ENCODE measurements at regions not wholly inside any gene's neighbourhood (a gene's known extent, or its start where the extent isn't known, plus 50 kb on each side); places are given as distances from the start of the nearest gene placed in this dataset.

DNA sequence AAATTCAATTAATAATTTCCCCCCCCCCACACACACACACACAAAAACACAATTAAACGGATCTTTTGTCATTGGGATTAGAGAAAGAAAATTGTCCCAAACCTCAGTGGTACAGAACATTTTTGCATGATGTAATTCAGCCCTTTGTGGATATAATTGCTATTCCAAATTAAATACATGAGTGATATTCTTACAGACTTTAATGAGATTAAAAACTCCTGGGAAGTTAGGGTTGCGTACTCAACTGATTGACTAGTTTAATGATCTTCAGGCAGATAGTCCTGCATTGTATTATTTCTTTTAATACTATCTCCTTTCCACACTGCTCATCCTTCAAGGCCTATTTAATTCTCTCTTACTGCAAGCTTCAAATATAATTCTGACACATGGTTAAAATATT, 711.8 kb upstream of the LRFN5 start:
- TF ChIP-seq, protein P1, sequence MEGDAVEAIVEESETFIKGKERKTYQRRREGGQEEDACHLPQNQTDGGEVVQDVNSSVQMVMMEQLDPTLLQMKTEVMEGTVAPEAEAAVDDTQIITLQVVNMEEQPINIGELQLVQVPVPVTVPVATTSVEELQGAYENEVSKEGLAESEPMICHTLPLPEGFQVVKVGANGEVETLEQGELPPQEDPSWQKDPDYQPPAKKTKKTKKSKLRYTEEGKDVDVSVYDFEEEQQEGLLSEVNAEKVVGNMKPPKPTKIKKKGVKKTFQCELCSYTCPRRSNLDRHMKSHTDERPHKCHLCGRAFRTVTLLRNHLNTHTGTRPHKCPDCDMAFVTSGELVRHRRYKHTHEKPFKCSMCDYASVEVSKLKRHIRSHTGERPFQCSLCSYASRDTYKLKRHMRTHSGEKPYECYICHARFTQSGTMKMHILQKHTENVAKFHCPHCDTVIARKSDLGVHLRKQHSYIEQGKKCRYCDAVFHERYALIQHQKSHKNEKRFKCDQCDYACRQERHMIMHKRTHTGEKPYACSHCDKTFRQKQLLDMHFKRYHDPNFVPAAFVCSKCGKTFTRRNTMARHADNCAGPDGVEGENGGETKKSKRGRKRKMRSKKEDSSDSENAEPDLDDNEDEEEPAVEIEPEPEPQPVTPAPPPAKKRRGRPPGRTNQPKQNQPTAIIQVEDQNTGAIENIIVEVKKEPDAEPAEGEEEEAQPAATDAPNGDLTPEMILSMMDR (IDR thresholded peaks at IDR 0.05), result no peak
- no peak for TF ChIP-seq POLR2AphosphoS5 (IDR thresholded peaks at IDR 0.05; ENCODE audit: insufficient read depth in 1 of 2, low read depth in 1 of 2)
